Loucy (cell line): ENCODE measurements at regions not wholly inside any gene's neighbourhood (a gene's known extent, or its start where the extent isn't known, plus 50 kb on each side); places are given as distances from the start of the nearest gene placed in this dataset.

Source experiments
- H2AFZ ChIP-seq: fragments of 200-600 bp; sonication (generic); 2 replicates; pipeline ENCODE4 v1.6.0; 2016; ENCODE audit warnings: antibody characterized with exemption, mild to moderate bottlenecking, low read length, moderate library complexity
- H3F3A ChIP-seq: fragments of 200-600 bp; 2 replicates; pipeline ENCODE4 v1.6.0; 2016; ENCODE audit warnings: antibody characterized with exemption, low read depth, mild to moderate bottlenecking
- H3K27me3 ChIP-seq: fragments of 200-600 bp; sonication (generic); 2 replicates; pipeline ENCODE4 v1.6.1; 2014; ENCODE audit warnings: low read length, mild to moderate bottlenecking; ENCODE audit not compliant: insufficient read depth, poor library complexity, severe bottlenecking
- H3K36me3 ChIP-seq: fragments of 200-600 bp; sonication (generic); 2 replicates; pipeline ENCODE4 v1.6.1; 2016; ENCODE audit warnings: low read length; ENCODE audit not compliant: insufficient read depth
- H3K4me1 ChIP-seq: fragments of 200-600 bp; sonication (generic); 2 replicates; pipeline ENCODE4 v1.5.1; 2014; ENCODE audit warnings: low read length, mild to moderate bottlenecking; ENCODE audit not compliant: insufficient read depth, poor library complexity, severe bottlenecking
- H3K4me2 ChIP-seq: fragments of 200-600 bp; sonication (generic); 2 replicates; pipeline ENCODE4 v1.6.0; 2014; ENCODE audit warnings: antibody characterized with exemption, low read length, low read depth, mild to moderate bottlenecking; ENCODE audit not compliant: poor library complexity, severe bottlenecking
- H3K4me3 ChIP-seq: fragments of 200-600 bp; sonication (generic); 2 replicates; pipeline ENCODE4 v1.5.1; 2014; ENCODE audit warnings: low read length, mild to moderate bottlenecking, mixed read lengths; ENCODE audit not compliant: poor library complexity, severe bottlenecking
- H3K79me2 ChIP-seq: fragments of 200-600 bp; sonication (generic); 2 replicates; pipeline ENCODE4 v1.6.1; 2014; ENCODE audit warnings: low read length; ENCODE audit not compliant: insufficient read depth
- H3K9ac ChIP-seq: fragments of 200-600 bp; sonication (generic); 2 replicates; pipeline ENCODE4 v1.6.0; 2014; ENCODE audit warnings: mild to moderate bottlenecking, low read depth, low read length, moderate library complexity; ENCODE audit not compliant: poor library complexity, severe bottlenecking
- H3K9me2 ChIP-seq: fragments of 200-600 bp; sonication (generic); replicated peaks from 2 replicates; pipeline ENCODE4 v1.6.1; 2016; ENCODE audit warnings: low read depth, low read length, mixed read lengths
- H3K9me3 ChIP-seq: fragments of 200-600 bp; sonication (generic); 2 replicates; pipeline ENCODE4 v1.6.1; 2014; ENCODE audit warnings: mild to moderate bottlenecking, antibody characterized with exemption, low read length, low read depth; ENCODE audit not compliant: insufficient read depth
- H4K20me1 ChIP-seq: fragments of 200-600 bp; sonication (generic); 2 replicates; pipeline ENCODE4 v1.6.0; 2014; ENCODE audit warnings: antibody characterized with exemption, low read length, mild to moderate bottlenecking; ENCODE audit not compliant: insufficient read depth, poor library complexity, severe bottlenecking
- CTCF ChIP-seq: fragments of 200-600 bp; sonication (generic); conservative IDR thresholded peaks from 2 replicates; pipeline ENCODE4 v1.5.1; 2014; ENCODE audit warnings: mild to moderate bottlenecking, antibody characterized with exemption, low read length
- EZH2phosphoT487 ChIP-seq: fragments of 200-600 bp; IDR thresholded peaks from 2 replicates; pipeline ENCODE4 v1.6.1; 2018; ENCODE audit warnings: antibody characterized with exemption, mild to moderate bottlenecking, moderate library complexity, borderline replicate concordance

GRCh38 chr12:98341026-98341425, 174.4 kb upstream of the TMPO start:
- Histone ChIP-seq H3K27me3 (no peaks in the 10 kb centered on the region), H3K4me3 (no peak overlapping the region), H2AFZ (no peak overlapping the region), H3K79me2 (no peaks in the 10 kb centered on the region), H3K36me3 (no peaks in the 10 kb centered on the region), H3K9ac (no peak overlapping the region), H3F3A (no peaks in the 10 kb centered on the region), H3K9me3 (no peaks in the 10 kb centered on the region), H3K4me2 (no peak overlapping the region), H3K4me1 (no peaks in the 10 kb centered on the region), H3K9me2 (no peaks in the 10 kb centered on the region), H4K20me1 (no peaks in the 10 kb centered on the region)
- TF ChIP-seq EZH2phosphoT487 = no peak
- TF ChIP-seq CTCF = no peak

- no peak for TF ChIP-seq EZH2phosphoT487
- no peak for TF ChIP-seq CTCF
- Histone ChIP-seq H4K20me1 (no peaks in the 10 kb centered on the region), H3K36me3 (no peaks in the 10 kb centered on the region), H3K9me3 (no peaks in the 10 kb centered on the region), H3K27me3 (no peaks in the 10 kb centered on the region), H3K4me3 (no peak overlapping the region), H2AFZ (no peak overlapping the region), H3K79me2 (no peaks in the 10 kb centered on the region), H3K4me1 (no peaks in the 10 kb centered on the region), H3K9ac (no peak overlapping the region), H3K4me2 (no peak overlapping the region), H3K9me2 (no peaks in the 10 kb centered on the region), H3F3A (no peaks in the 10 kb centered on the region)
These were observed 173.7 kb upstream of the TMPO start for GRCh38 chr12:98341732-98342131.

- Histone ChIP-seq H4K20me1 (no peaks in the 10 kb centered on the region), H3K9ac (no peak overlapping the region), H3K4me2 (no peak overlapping the region), H3K9me3 (no peaks in the 10 kb centered on the region), H3K9me2 (no peaks in the 10 kb centered on the region), H3K79me2 (no peaks in the 10 kb centered on the region), H3F3A (no peaks in the 10 kb centered on the region), H3K4me1 (no peaks in the 10 kb centered on the region), H3K4me3 (no peak overlapping the region), H3K27me3 (no peaks in the 10 kb centered on the region), H3K36me3 (no peaks in the 10 kb centered on the region), H2AFZ (no peak overlapping the region)
- TF ChIP-seq CTCF (no peak), EZH2phosphoT487 (no peak)
These were observed 172.3 kb upstream of the TMPO start for GRCh38 chr12:98343002-98343567.
